Stimulated activated CD4-positive, alpha-beta T cell treated with anti-CD3 and anti-CD28 coated beads, Interleukin-4, amount 100 ng/mL, for 4 hours (primary cell): ENCODE measurements at regions not wholly inside any gene's neighbourhood (a gene's known extent, or its start where the extent isn't known, plus 50 kb on each side); places are given as distances from the start of the nearest gene placed in this dataset.

Source experiments
- DNase-seq, 2 experiments: peaks; one replicate each; pipeline ENCODE4 v3.0.0-alpha.2; 2020

- no peak for DNase-seq
Observed at GRCh38 chr9:73805111-73805510, 653.4 kb downstream of the ANXA1 start.

GRCh38 chr9:73805853-73806458, 654.3 kb downstream of the ANXA1 start:
- DNase-seq, result no peak

- no peak for DNase-seq
Observed at GRCh38 chr9:73806876-73807275, 655.2 kb downstream of the ANXA1 start.

GRCh38 chr9:73807952-73808351, 656.3 kb downstream of the ANXA1 start:
- no peak for DNase-seq

GRCh38 chr9:73810585-73811215, 659.0 kb downstream of the ANXA1 start:
- no peak for DNase-seq

- DNase-seq, result no peak
Observed at GRCh38 chr9:73813546-73813945, 661.9 kb downstream of the ANXA1 start.

- no peak for DNase-seq
Observed at GRCh38 chr9:73816905-73817304, 665.2 kb downstream of the ANXA1 start.

- DNase-seq, result no peak
Observed at GRCh38 chr9:73824671-73825070, 672.5 kb upstream of the RORB start.

GRCh38 chr9:73838871-73839270, 658.3 kb upstream of the RORB start:
- DNase-seq, result no peak

GRCh38 chr9:73839471-73839870, 657.7 kb upstream of the RORB start:
- DNase-seq, result no peak

- no peak for DNase-seq
Observed at GRCh38 chr9:73841018-73841417, 656.1 kb upstream of the RORB start.

GRCh38 chr9:73844135-73844534, 653.0 kb upstream of the RORB start:
- no peak for DNase-seq

GRCh38 chr9:73845539-73845938, 651.6 kb upstream of the RORB start:
- DNase-seq, result no peak

GRCh38 chr9:73845954-73846690, 651.0 kb upstream of the RORB start:
- DNase-seq, result no peak

- no peak for DNase-seq
Observed at GRCh38 chr9:73847536-73847935, 649.6 kb upstream of the RORB start.

GRCh38 chr9:73853549-73853948, 643.6 kb upstream of the RORB start:
- DNase-seq, result no peak

- no peak for DNase-seq
Observed at GRCh38 chr9:73855206-73855605, 641.9 kb upstream of the RORB start.

GRCh38 chr9:73863924-73864323, 633.2 kb upstream of the RORB start:
- DNase-seq, result no peak

GRCh38 chr9:73866451-73866850, 630.7 kb upstream of the RORB start:
- DNase-seq, result no peak

- peak in 1 of 2 experiments; percentile 23 for DNase-seq
Observed at GRCh38 chr9:73869264-73869663, 627.9 kb upstream of the RORB start.

GRCh38 chr9:73871636-73872035, 625.5 kb upstream of the RORB start:
- DNase-seq, result no peak

- no peak for DNase-seq
Observed at GRCh38 chr9:73872701-73873100, 624.4 kb upstream of the RORB start.

GRCh38 chr9:73880101-73880500, 617.0 kb upstream of the RORB start:
- DNase-seq, result no peak

GRCh38 chr9:73889023-73889422, 608.1 kb upstream of the RORB start:
- DNase-seq, result no peak
